PC-3 (cell line): ENCODE measurements at regions not wholly inside any gene's neighbourhood (a gene's known extent, or its start where the extent isn't known, plus 50 kb on each side); places are given as distances from the start of the nearest gene placed in this dataset.

Experiments used
- ATAC-seq: fragments of 200-7000 bp; cut with Tn5 transposase; 2 replicates; pipeline ENCODE4 v1.9.1; 2020; ENCODE audit warnings: mild to moderate bottlenecking, moderate library complexity
- BruUV-seq: library from RNA; stranded (reverse); fragments of 400-500 nt; replicated peaks from 2 replicates; lab custom pipeline; 2021; lab: Mats Ljungman, UMichigan
- CTCF ChIA-PET: fragments of 300-600 bp; sonication (Branson Sonifier 250); formaldehyde crosslinking; loops from one replicate; lab custom pipeline; 2022; ENCODE audit warnings: antibody characterized with exemption; lab: Charles Lee
- POLR2A ChIA-PET: fragments of 300-600 bp; sonication (Branson Sonifier 250); formaldehyde crosslinking; loops from one replicate; lab custom pipeline; 2022; ENCODE audit warnings: antibody characterized with exemption; ENCODE audit not compliant: unreplicated experiment; lab: Charles Lee
- DNase-seq: peaks from one replicate; pipeline ENCODE4 v3.0.0-alpha.2; 2015
- H2AFZ ChIP-seq: fragments of 300-600 bp; sonication (generic); 2 replicates; pipeline ENCODE4 v1.6.0; 2016; ENCODE audit warnings: antibody characterized with exemption, low read length
- H3F3A ChIP-seq: fragments of 300-600 bp; sonication (generic); one replicate; pipeline ENCODE4 v1.6.0; 2017; ENCODE audit warnings: antibody characterized with exemption, low read length, control low read depth, mild to moderate bottlenecking; ENCODE audit not compliant: unreplicated experiment
- H3K27ac ChIP-seq: fragments of 300-600 bp; sonication (generic); 2 replicates; pipeline ENCODE4 v1.5.1; 2016; ENCODE audit warnings: mild to moderate bottlenecking, low read length
- H3K27me3 ChIP-seq: fragments of 300-600 bp; sonication (generic); 2 replicates; pipeline ENCODE4 v1.6.1; 2016; ENCODE audit warnings: low read length, mixed read lengths
- H3K36me3 ChIP-seq: fragments of 300-600 bp; sonication (generic); 2 replicates; pipeline ENCODE4 v1.6.1; 2016; ENCODE audit warnings: low read depth, mixed run types, low read length, mixed read lengths
- H3K4me1 ChIP-seq: fragments of 300-600 bp; sonication (generic); 2 replicates; pipeline ENCODE4 v1.5.1; 2016; ENCODE audit warnings: low read length; ENCODE audit not compliant: insufficient read depth
- H3K4me2 ChIP-seq: fragments of 300-600 bp; sonication (generic); 2 replicates; pipeline ENCODE4 v1.6.0; 2016; ENCODE audit warnings: low read length
- H3K4me3 ChIP-seq: fragments of 300-600 bp; sonication (generic); 2 replicates; pipeline ENCODE4 v1.5.1; 2016; ENCODE audit warnings: mild to moderate bottlenecking, low read length, mixed read lengths
- H3K79me2 ChIP-seq: fragments of 300-600 bp; sonication (generic); 2 replicates; pipeline ENCODE4 v1.6.1; 2017; ENCODE audit warnings: low read length, mixed read lengths
- H3K9ac ChIP-seq: fragments of 300-600 bp; sonication (generic); 2 replicates; pipeline ENCODE4 v1.6.0; 2016; ENCODE audit warnings: mild to moderate bottlenecking, low read length
- H3K9me2 ChIP-seq: fragments of 300-600 bp; sonication (generic); replicated peaks from 2 replicates; pipeline ENCODE4 v1.6.1; 2016; ENCODE audit warnings: mixed run types, low read length, mixed read lengths
- H3K9me3 ChIP-seq: fragments of 300-600 bp; sonication (generic); 2 replicates; pipeline ENCODE4 v1.6.1; 2016; ENCODE audit warnings: low read length, mixed read lengths
- H4K20me1 ChIP-seq: fragments of 300-600 bp; sonication (generic); 2 replicates; pipeline ENCODE4 v1.6.1; 2016; ENCODE audit warnings: low read length, mixed read lengths
- CTCF ChIP-seq: fragments of 300-600 bp; sonication (generic); conservative IDR thresholded peaks from 2 replicates; pipeline ENCODE4 v1.5.1; 2017; ENCODE audit warnings: antibody characterized with exemption, low read depth, mild to moderate bottlenecking, low read length
- EZH2 ChIP-seq: fragments of 300-600 bp; sonication (generic); IDR thresholded peaks from one replicate; pipeline ENCODE4 v1.6.1; 2017; ENCODE audit warnings: antibody characterized with exemption, mild to moderate bottlenecking, low read length; ENCODE audit not compliant: unreplicated experiment
- EZH2phosphoT487 ChIP-seq: fragments of 300-600 bp; sonication (generic); IDR thresholded peaks from 2 replicates; pipeline ENCODE4 v1.6.1; 2018; ENCODE audit warnings: mild to moderate bottlenecking, antibody characterized with exemption, low read length, borderline replicate concordance
- intact Hi-C: fragments of 100-400 bp; cut with micrococcal nuclease; formaldehyde crosslinking; loops from 2 replicates; pipeline ENCODE4 v1.9.0; 2023

- no peak for ATAC-seq
- TF ChIP-seq EZH2phosphoT487 (no peak), CTCF (no peak), EZH2 (no peak)
- H3K27ac ChIP-seq: no peak overlapping the region
- CTCF ChIA-PET: no interaction called here
- no peak overlapping the region for H3K4me3 ChIP-seq
- intact Hi-C loops: no loop called here
- H3F3A ChIP-seq: no peaks in the 10 kb centered on the region
- H4K20me1 ChIP-seq: no peaks in the 10 kb centered on the region
- BruUV-seq: no TSS peak
- no peaks in the 10 kb centered on the region for H3K9me2 ChIP-seq
- POLR2A ChIA-PET: no interaction called here
- H3K4me2 ChIP-seq: no peak overlapping the region
- no peaks in the 10 kb centered on the region for H3K4me1 ChIP-seq
- no peaks in the 10 kb centered on the region for H3K9me3 ChIP-seq
- no peak overlapping the region for H2AFZ ChIP-seq
- H3K9ac ChIP-seq: no peak overlapping the region
- 0 out of 2 replicates have a peak, but pooled peaks cover 7% of the 10 kb centered on the region for H3K27me3 ChIP-seq
- no peak for DNase-seq
- no peaks in the 10 kb centered on the region for H3K79me2 ChIP-seq
- H3K36me3 ChIP-seq: no peaks in the 10 kb centered on the region
These were observed 233.4 kb downstream of the CDC5L start for GRCh38 chr6:44620922-44621321.

GRCh38 chr6:44621846-44622245 lies 234.3 kb downstream of the CDC5L start:
- POLR2A ChIA-PET: no interaction called here

More at GRCh38 chr6:44621846-44622245, 234.3 kb downstream of the CDC5L start:
- no peak for TF ChIP-seq EZH2phosphoT487
- no peak for TF ChIP-seq EZH2
- no peak for TF ChIP-seq CTCF
- Histone ChIP-seq H2AFZ (no peak overlapping the region), H3K4me2 (no peak overlapping the region), H3F3A (no peaks in the 10 kb centered on the region), H3K9ac (no peak overlapping the region), H3K36me3 (no peaks in the 10 kb centered on the region), H3K27ac (no peak overlapping the region), H3K79me2 (no peaks in the 10 kb centered on the region), H3K9me3 (no peaks in the 10 kb centered on the region), H3K4me3 (no peak overlapping the region), H3K9me2 (no peaks in the 10 kb centered on the region), H3K4me1 (no peaks in the 10 kb centered on the region), H4K20me1 (no peaks in the 10 kb centered on the region), H3K27me3 (0 out of 2 replicates have a peak, but pooled peaks cover 7% of the 10 kb centered on the region)
- BruUV-seq: no TSS peak
- DNase-seq (no peak), ATAC-seq (no peak)
- intact Hi-C loops: no loop called here
- CTCF ChIA-PET: no interaction called here
